Cardiac muscle cell (in vitro differentiated cells and primary cell): ENCODE measurements at regions not wholly inside any gene's neighbourhood (a gene's known extent, or its start where the extent isn't known, plus 50 kb on each side); places are given as distances from the start of the nearest gene placed in this dataset.

Source experiments
- DNase-seq, 2 donors: peaks; one replicate each; pipeline versions ENCODE4 v3.0.0 to v3.0.0-alpha.2; 2010 to 2017; ENCODE audit warnings: low read depth in 1 of 2, low spot score in 1 of 2
- H3K27ac ChIP-seq: fragments of 200-600 bp; sonication (generic); 2 replicates; pipeline ENCODE4 v1.5.1; 2016
- H3K27me3 ChIP-seq: fragments of 200-600 bp; sonication (generic); 2 replicates; pipeline ENCODE4 v1.6.0; 2016; ENCODE audit warnings: control low read depth
- H3K36me3 ChIP-seq: fragments of 200-600 bp; sonication (generic); 2 replicates; pipeline ENCODE4 v1.5.1; 2016; ENCODE audit warnings: control low read depth
- H3K4me1 ChIP-seq: fragments of 200-600 bp; sonication (generic); 2 replicates; pipeline ENCODE4 v1.8.1; 2017; ENCODE audit warnings: low read depth, mild to moderate bottlenecking, mixed run types
- H3K4me3 ChIP-seq: fragments of 200-600 bp; sonication (generic); 2 replicates; pipeline ENCODE4 v1.5.1; 2016; ENCODE audit warnings: mild to moderate bottlenecking
- H3K9me3 ChIP-seq: fragments of 200-600 bp; sonication (generic); 2 replicates; pipeline ENCODE4 v1.5.1; 2017; ENCODE audit warnings: low read depth, mild to moderate bottlenecking, control low read depth
- TF ChIP-seq, protein P1 (sequence below): IDR thresholded peaks from 2 replicates; pipeline ENCODE4 v1.5.1; 2012; ENCODE audit warnings: low read depth, mild to moderate bottlenecking, low read length

DNA sequence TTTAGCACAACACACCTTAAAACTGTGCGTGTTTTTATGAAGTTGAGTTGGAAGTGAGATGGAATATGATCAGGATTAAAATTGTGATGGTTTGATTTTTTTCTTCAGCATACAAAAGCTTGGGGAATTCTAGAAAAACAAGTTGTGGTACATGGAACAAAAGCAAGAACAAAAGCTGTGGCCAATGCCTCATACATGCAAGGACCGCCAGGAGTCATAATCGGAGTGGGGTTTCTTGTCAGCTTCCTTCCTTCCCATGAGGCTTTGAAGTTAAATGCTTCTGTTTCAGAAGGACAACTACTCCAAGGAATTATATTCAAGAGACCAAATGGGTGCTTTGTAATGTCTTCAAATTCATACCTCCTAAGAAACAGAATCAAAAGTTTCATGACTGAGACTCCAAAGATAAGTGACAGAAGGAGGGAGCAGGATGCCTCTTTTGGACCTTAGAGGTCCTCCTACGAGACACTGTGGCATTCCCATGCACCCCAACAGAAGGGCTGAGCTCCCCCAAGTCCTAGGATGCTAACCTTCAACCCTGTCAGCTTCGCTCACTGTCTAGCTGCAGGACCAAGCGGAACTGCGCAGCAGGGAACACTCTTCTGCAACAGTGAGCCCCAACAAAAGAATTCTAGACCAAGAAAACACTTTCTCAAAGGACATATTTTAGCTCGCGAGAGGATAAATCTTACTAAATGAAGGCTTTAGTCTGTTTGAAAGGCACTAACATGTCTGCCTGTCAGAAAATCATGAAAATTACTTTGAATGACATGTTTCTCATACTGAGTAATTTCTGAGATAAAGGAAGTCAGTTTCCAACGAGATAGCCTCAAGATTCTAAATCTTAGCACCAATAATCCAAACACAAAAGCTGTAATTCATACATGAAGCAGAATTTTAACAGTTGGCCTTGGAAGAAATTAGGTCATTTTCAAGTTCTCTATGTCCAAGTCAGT, 108.5 kb upstream of the NHSL1 start:
- Histone ChIP-seq H3K9me3 (no peaks in the 10 kb centered on the region), H3K27me3 (no peaks in the 10 kb centered on the region), H3K36me3 (no peaks in the 10 kb centered on the region), H3K4me1 (no peaks in the 10 kb centered on the region), H3K27ac (no peak overlapping the region), H3K4me3 (no peak overlapping the region)
- TF ChIP-seq, protein P1, sequence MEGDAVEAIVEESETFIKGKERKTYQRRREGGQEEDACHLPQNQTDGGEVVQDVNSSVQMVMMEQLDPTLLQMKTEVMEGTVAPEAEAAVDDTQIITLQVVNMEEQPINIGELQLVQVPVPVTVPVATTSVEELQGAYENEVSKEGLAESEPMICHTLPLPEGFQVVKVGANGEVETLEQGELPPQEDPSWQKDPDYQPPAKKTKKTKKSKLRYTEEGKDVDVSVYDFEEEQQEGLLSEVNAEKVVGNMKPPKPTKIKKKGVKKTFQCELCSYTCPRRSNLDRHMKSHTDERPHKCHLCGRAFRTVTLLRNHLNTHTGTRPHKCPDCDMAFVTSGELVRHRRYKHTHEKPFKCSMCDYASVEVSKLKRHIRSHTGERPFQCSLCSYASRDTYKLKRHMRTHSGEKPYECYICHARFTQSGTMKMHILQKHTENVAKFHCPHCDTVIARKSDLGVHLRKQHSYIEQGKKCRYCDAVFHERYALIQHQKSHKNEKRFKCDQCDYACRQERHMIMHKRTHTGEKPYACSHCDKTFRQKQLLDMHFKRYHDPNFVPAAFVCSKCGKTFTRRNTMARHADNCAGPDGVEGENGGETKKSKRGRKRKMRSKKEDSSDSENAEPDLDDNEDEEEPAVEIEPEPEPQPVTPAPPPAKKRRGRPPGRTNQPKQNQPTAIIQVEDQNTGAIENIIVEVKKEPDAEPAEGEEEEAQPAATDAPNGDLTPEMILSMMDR: no peak
- DNase-seq: no peak

DNA sequence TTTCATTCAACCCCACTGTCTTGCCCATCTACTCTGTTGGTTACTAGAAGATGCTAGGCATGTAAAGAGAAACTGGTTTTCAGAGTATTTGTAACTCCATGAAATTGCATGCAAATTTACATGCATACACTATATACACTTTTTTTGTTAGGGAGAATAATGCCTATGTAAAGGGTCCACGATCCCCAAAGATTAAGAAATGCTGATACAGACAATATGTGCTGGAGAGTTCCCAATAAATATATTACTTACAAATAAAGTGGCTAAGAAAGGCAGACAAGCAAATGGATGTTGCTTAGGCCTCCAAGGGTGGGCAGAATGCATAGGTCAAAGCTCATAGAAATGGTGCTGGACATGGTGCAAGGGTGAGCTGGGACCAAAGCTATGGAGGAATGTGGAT, 109.6 kb upstream of the NHSL1 start:
- Histone ChIP-seq H3K4me1 (no peaks in the 10 kb centered on the region), H3K9me3 (no peaks in the 10 kb centered on the region), H3K36me3 (no peaks in the 10 kb centered on the region), H3K4me3 (no peak overlapping the region), H3K27me3 (no peaks in the 10 kb centered on the region), H3K27ac (no peak overlapping the region)
- TF ChIP-seq, protein P1: no peak
- DNase-seq: no peak

DNA sequence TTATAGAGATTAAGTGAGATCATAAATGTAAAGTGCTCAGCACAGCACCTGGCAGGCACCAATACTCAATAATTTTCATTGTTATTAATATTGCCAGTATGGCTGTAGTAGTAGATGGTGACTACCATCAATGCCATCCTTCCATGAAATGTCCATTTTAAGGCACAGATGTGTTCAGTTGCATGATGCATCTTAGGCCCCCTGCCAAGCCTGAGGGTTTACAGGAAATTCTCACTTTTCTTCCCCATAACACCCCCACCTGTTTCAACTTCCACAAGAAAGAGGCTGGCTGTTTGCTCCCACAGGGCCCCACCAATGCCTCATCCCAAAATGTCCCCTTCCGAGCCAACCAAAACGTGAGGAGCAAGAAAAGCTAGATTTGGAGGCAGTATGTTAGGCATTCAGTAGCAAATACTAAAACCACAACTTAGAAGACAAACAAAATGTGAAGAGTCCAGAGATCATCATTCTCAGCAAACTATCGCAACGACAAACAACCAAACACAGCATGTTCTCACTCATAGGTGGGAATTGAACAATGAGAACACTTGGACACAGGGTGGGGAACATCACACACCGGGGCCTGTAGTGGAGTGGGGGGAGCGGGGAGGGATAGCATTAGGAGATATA, 110.6 kb upstream of the NHSL1 start:
- Histone ChIP-seq H3K9me3 (no peaks in the 10 kb centered on the region), H3K36me3 (no peaks in the 10 kb centered on the region)
- TF ChIP-seq, protein P1: no peak

DNA sequence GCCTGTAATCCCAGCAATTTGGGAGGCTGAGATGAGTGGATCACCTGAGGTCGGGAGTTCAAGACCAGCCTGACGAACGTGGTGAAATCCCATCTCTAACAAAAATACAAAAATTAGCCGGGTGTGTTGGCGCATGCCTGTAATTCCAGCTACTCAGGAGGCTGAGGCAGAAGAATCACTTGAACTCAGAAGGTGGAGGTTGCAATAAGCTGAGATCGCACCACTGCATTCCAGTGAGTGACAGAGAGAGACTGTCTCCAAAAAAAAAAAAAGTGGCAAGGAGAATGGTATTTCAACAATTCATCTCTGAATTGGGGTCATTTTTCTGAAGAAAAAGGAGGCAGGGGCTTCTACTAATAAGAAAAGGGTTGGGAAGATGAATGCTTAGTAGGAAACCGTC, 111.5 kb upstream of the NHSL1 start:
- no peaks in the 10 kb centered on the region for H3K27me3 ChIP-seq
- DNase-seq: no peak
- no peaks in the 10 kb centered on the region for H3K36me3 ChIP-seq
- H3K4me3 ChIP-seq: no peak overlapping the region
- no peak overlapping the region for H3K27ac ChIP-seq
- TF ChIP-seq, protein P1: no peak
- H3K4me1 ChIP-seq: no peaks in the 10 kb centered on the region
- no peaks in the 10 kb centered on the region for H3K9me3 ChIP-seq

More for the DNA sequence above, 110.6 kb upstream of the NHSL1 start:
- Histone ChIP-seq H3K4me3 (no peak overlapping the region), H3K27ac (no peak overlapping the region), H3K27me3 (no peaks in the 10 kb centered on the region), H3K4me1 (no peaks in the 10 kb centered on the region)
- DNase-seq: no peak

DNA sequence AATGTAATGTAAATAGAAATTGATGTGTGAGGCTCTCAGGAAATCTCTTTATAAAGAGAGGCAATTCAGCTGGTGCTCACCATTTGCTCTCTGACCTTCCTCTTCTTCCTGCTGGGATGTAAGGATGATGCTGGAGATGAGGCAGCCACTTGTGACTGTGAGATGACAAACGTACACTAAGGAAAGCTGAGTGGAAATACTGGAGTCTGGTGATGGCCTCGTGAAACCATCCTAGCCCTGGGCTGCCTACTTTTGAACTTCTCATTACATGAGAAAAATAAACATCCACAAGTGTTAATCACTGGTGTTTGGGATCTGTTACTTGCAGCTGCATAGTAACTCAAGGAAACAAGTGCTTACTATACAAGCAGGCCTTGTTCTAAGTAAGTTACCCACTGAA, 114.9 kb upstream of the NHSL1 start:
- DNase-seq: no peak
- TF ChIP-seq, protein P1: no peak
- H3K36me3 ChIP-seq: no peaks in the 10 kb centered on the region
- no peaks in the 10 kb centered on the region for H3K27me3 ChIP-seq
- no peak overlapping the region for H3K4me3 ChIP-seq
- no peaks in the 10 kb centered on the region for H3K9me3 ChIP-seq
- no peaks in the 10 kb centered on the region for H3K4me1 ChIP-seq
- no peak overlapping the region for H3K27ac ChIP-seq
